IMR-90 (cell line): ENCODE measurements at regions not wholly inside any gene's neighbourhood (a gene's known extent, or its start where the extent isn't known, plus 50 kb on each side); places are given as distances from the start of the nearest gene placed in this dataset.

ENCODE experiments used
- ATAC-seq: fragments of 200-7000 bp; cut with Tn5 transposase; 2 replicates; pipeline ENCODE4 v1.9.1; 2020; ENCODE audit warnings: low read depth, mild to moderate bottlenecking, moderate library complexity
- BruUV-seq: library from RNA; stranded (reverse); fragments of 400-500 nt; replicated peaks from 2 replicates; lab custom pipeline; 2021; lab: Mats Ljungman, UMichigan
- CTCF ChIA-PET: fragments of 300-600 bp; formaldehyde crosslinking; extraction: SDS; loops from one replicate; lab custom pipeline; 2021; ENCODE audit warnings: antibody characterized with exemption; lab: Yijun Ruan, JAX
- POLR2A ChIA-PET: fragments of 300-600 bp; sonication (Branson Sonifier 250); formaldehyde crosslinking; loops from one replicate; lab custom pipeline; 2022; ENCODE audit warnings: antibody characterized with exemption; ENCODE audit not compliant: unreplicated experiment; lab: Charles Lee
- DNase-seq: peaks from one replicate; pipeline ENCODE4 v3.0.0; 2013
- H2AFZ ChIP-seq: replicated peaks from 2 replicates; pipeline ENCODE3; 2013; ENCODE audit warnings: low read length, mild to moderate bottlenecking; ENCODE audit not compliant: poor library complexity
- H2AK5ac ChIP-seq: 2 replicates; pipeline ENCODE4 v1.6.1; 2013; ENCODE audit warnings: low read depth, low read length, inconsistent platforms
- H2AK9ac ChIP-seq: replicated peaks from 2 replicates; pipeline ENCODE3; 2013; ENCODE audit warnings: mild to moderate bottlenecking, low read depth, low read length, moderate library complexity; ENCODE audit not compliant: poor library complexity
- H2BK120ac ChIP-seq: 2 replicates; pipeline ENCODE4 v1.6.1; 2013; ENCODE audit warnings: low read depth, low read length, inconsistent platforms
- H2BK15ac ChIP-seq: 3 replicates; pipeline ENCODE4 v1.6.1; 2013; ENCODE audit warnings: low read depth, low read length, inconsistent platforms
- H2BK20ac ChIP-seq: 2 replicates; pipeline ENCODE4 v1.6.1; 2013; ENCODE audit warnings: low read depth, mild to moderate bottlenecking, inconsistent platforms, low read length, moderate library complexity
- H2BK5ac ChIP-seq: 2 replicates; pipeline ENCODE4 v1.6.1; 2013; ENCODE audit warnings: mild to moderate bottlenecking, low read depth, low read length, inconsistent platforms; ENCODE audit not compliant: poor library complexity, severe bottlenecking
- H3K14ac ChIP-seq: replicated peaks from 2 replicates; pipeline ENCODE4 v1.6.1; 2013; ENCODE audit warnings: low read depth, low read length, inconsistent platforms
- H3K18ac ChIP-seq: 2 replicates; pipeline ENCODE4 v1.6.1; 2013; ENCODE audit warnings: low read depth, low read length, control low read depth
- H3K23ac ChIP-seq: 2 replicates; pipeline ENCODE4 v1.6.1; 2013; ENCODE audit warnings: low read depth, low read length, inconsistent platforms
- H3K27ac ChIP-seq: 2 replicates; pipeline ENCODE4 v1.5.1; 2013; ENCODE audit warnings: mild to moderate bottlenecking, control low read depth, low read length; ENCODE audit not compliant: insufficient read depth
- H3K27me3 ChIP-seq: 2 replicates; pipeline ENCODE4 v1.6.1; 2013; ENCODE audit warnings: low read length; ENCODE audit not compliant: control insufficient read depth, insufficient read depth
- H3K36me3 ChIP-seq: 2 replicates; pipeline ENCODE4 v1.6.1; 2013; ENCODE audit warnings: low read length, mixed read lengths; ENCODE audit not compliant: control insufficient read depth, insufficient read depth
- H3K4ac ChIP-seq: 2 replicates; pipeline ENCODE4 v1.6.1; 2013; ENCODE audit warnings: low read depth, low read length, inconsistent platforms
- H3K4me1 ChIP-seq: 2 replicates; pipeline ENCODE4 v1.6.1; 2013; ENCODE audit warnings: low read length, mixed read lengths; ENCODE audit not compliant: control insufficient read depth, insufficient read depth
- H3K4me2 ChIP-seq: 2 replicates; pipeline ENCODE4 v1.6.1; 2013; ENCODE audit warnings: low read depth, mild to moderate bottlenecking, control low read depth, low read length, moderate library complexity
- H3K4me3 ChIP-seq: 2 replicates; pipeline ENCODE4 v1.5.1; 2013; ENCODE audit warnings: low read depth, mild to moderate bottlenecking, control low read depth, low read length, moderate library complexity; ENCODE audit not compliant: insufficient read depth
- H3K56ac ChIP-seq: 2 replicates; pipeline ENCODE4 v1.6.1; 2013; ENCODE audit warnings: low read length, inconsistent platforms; ENCODE audit not compliant: insufficient read depth; ENCODE audit errors: extremely low read depth
- H3K79me1 ChIP-seq, 2 experiments: 2 replicates each; pipeline ENCODE4 v1.6.1; 2013; ENCODE audit warnings: low read length in 2 of 2, inconsistent platforms in 1 of 2, low read depth in 1 of 2
- H3K9ac ChIP-seq: 2 replicates; pipeline ENCODE4 v1.6.1; 2013; ENCODE audit warnings: low read depth, low read length, control low read depth
- H3K9me1 ChIP-seq: 2 replicates; pipeline ENCODE4 v1.6.1; 2013; ENCODE audit warnings: low read length, inconsistent platforms; ENCODE audit not compliant: insufficient read depth
- H3K9me3 ChIP-seq: 2 replicates; pipeline ENCODE4 v1.6.1; 2013; ENCODE audit warnings: low read length; ENCODE audit not compliant: control insufficient read depth, insufficient read depth
- H4K20me1 ChIP-seq: 2 replicates; pipeline ENCODE4 v1.6.1; 2013; ENCODE audit warnings: low read length, inconsistent platforms; ENCODE audit not compliant: insufficient read depth
- H4K5ac ChIP-seq: 2 replicates; pipeline ENCODE4 v1.6.1; 2013; ENCODE audit warnings: mild to moderate bottlenecking, low read depth, low read length, control low read depth
- H4K8ac ChIP-seq, 2 experiments: 2 replicates each; pipeline ENCODE4 v1.6.1; 2013; ENCODE audit warnings: low read depth in 2 of 2, low read length in 2 of 2, control low read depth in 1 of 2, inconsistent platforms in 1 of 2
- H4K91ac ChIP-seq: 2 replicates; pipeline ENCODE4 v1.6.1; 2013; ENCODE audit warnings: low read depth, low read length, inconsistent platforms; ENCODE audit not compliant: insufficient read depth
- BHLHE40 ChIP-seq: fragments of 150-350 bp; IDR thresholded peaks from 2 replicates; pipeline ENCODE4 v1.6.1; 2016; ENCODE audit warnings: mild to moderate bottlenecking, low read depth, low read length
- CEBPB ChIP-seq: IDR thresholded peaks from 2 replicates; pipeline ENCODE4 v1.6.1; 2012; ENCODE audit warnings: low read depth, low read length, improper control_type of control experiment
- CHD1 ChIP-seq: IDR thresholded peaks from 2 replicates; pipeline ENCODE4 v1.6.1; 2012; ENCODE audit warnings: low read depth, low read length, improper control_type of control experiment
- CTCF ChIP-seq: conservative IDR thresholded peaks from 2 replicates; pipeline ENCODE4 v1.5.1; 2012; ENCODE audit warnings: mild to moderate bottlenecking, low read depth, low read length, improper control_type of control experiment
- FOS ChIP-seq: fragments of 150-350 bp; IDR thresholded peaks from 2 replicates; pipeline ENCODE4 v1.6.1; 2016; ENCODE audit warnings: low read depth, low read length
- MAFK ChIP-seq: IDR thresholded peaks from 2 replicates; pipeline ENCODE4 v1.6.1; 2012; ENCODE audit warnings: low read depth, low read length, improper control_type of control experiment
- MAZ ChIP-seq: IDR thresholded peaks from 2 replicates; pipeline ENCODE4 v1.6.1; 2012; ENCODE audit warnings: low read depth, mild to moderate bottlenecking, low read length, improper control_type of control experiment, moderate library complexity, borderline replicate concordance
- NFE2L2 ChIP-seq: fragments of 150-350 bp; IDR thresholded peaks from 2 replicates; pipeline ENCODE4 v1.6.1; 2016; ENCODE audit warnings: low read depth, mild to moderate bottlenecking, low read length
- POLR2A ChIP-seq: IDR thresholded peaks from 2 replicates; pipeline ENCODE4 v1.6.1; 2012; ENCODE audit warnings: mild to moderate bottlenecking, low read depth, low read length
- RFX5 ChIP-seq: IDR thresholded peaks from 2 replicates; pipeline ENCODE4 v1.8.0; 2012; ENCODE audit warnings: low read depth, mild to moderate bottlenecking, low read length, moderate library complexity
- SMC3 ChIP-seq: fragments of 150-350 bp; IDR thresholded peaks from 2 replicates; pipeline ENCODE4 v1.6.1; 2016; ENCODE audit warnings: low read depth, mild to moderate bottlenecking, antibody characterized with exemption, low read length, moderate library complexity
- USF2 ChIP-seq: fragments of 150-350 bp; IDR thresholded peaks from 2 replicates; pipeline ENCODE4 v1.6.1; 2017; ENCODE audit warnings: mild to moderate bottlenecking, antibody characterized with exemption, low read length, low read depth
- WGBS, 2 experiments: methylation state at CpG; one replicate each; pipeline versions ENCODE4 v1.1.5 to v1.1.7; 2013; ENCODE audit warnings: missing lambda C conversion rate in 2 of 2; ENCODE audit not compliant: insufficient read length in 1 of 2; ENCODE audit errors: extremely low coverage in 2 of 2; 5-methylcytosine and 5-hydroxymethylcytosine counted together
- dilution Hi-C: fragments of 300-500 bp; cut with HindIII; formaldehyde crosslinking; loops from one replicate; pipeline ENCODE4 v1.14.3; 2018; ENCODE audit warnings: low sequenced_read_pairs; ENCODE audit not compliant: unreplicated experiment
- in situ Hi-C: fragments of 300-500 bp; cut with MboI; formaldehyde crosslinking; loops from 3 replicates; pipeline ENCODE4 v1.14.3; 2019; ENCODE audit warnings: low sequenced_read_pairs, inconsistent platforms, mixed read lengths
- intact Hi-C: fragments of 100-400 bp; cut with micrococcal nuclease; formaldehyde crosslinking; loops from 2 replicates; pipeline ENCODE4 v1.10.0; 2022

- Histone ChIP-seq H2BK120ac (no peak overlapping the region), H3K9ac (no peak overlapping the region), H3K27me3 (no peaks in the 10 kb centered on the region), H3K79me1 (no peaks in the 10 kb centered on the region), H3K36me3 (no peaks in the 10 kb centered on the region), H3K27ac (no peak overlapping the region), H3K14ac (no peak overlapping the region), H2BK5ac (no peak overlapping the region), H3K4me1 (no peaks in the 10 kb centered on the region), H3K9me1 (no peaks in the 10 kb centered on the region), H3K4ac (no peak overlapping the region), H3K9me3 (peaks cover 26% of the 10 kb centered on the region), H4K5ac (no peak overlapping the region), H2AK9ac (no peak overlapping the region), H2BK20ac (no peak overlapping the region), H3K18ac (no peak overlapping the region), H3K4me2 (no peak overlapping the region), H2AK5ac (no peak overlapping the region), H2AFZ (no peak overlapping the region), H2BK15ac (no peak overlapping the region), H4K8ac (no peak overlapping the region), H3K56ac (no peak overlapping the region), H4K91ac (no peak overlapping the region), H3K4me3 (no peak overlapping the region), H3K23ac (no peak overlapping the region), H4K20me1 (no peaks in the 10 kb centered on the region)
- in situ Hi-C loops (no loop called here), intact Hi-C loops (no loop called here), dilution Hi-C loops (no loop called here)
- ChIA-PET CTCF (no interaction called here), POLR2A (no interaction called here)
- DNase-seq: no peak
- ATAC-seq: no peak
- no TSS peak for BruUV-seq
- TF ChIP-seq FOS: no peak
- TF ChIP-seq CEBPB: no peak
- TF ChIP-seq CTCF: no peak
- TF ChIP-seq POLR2A: no peak
- TF ChIP-seq BHLHE40: no peak
- no peak for TF ChIP-seq MAFK
- TF ChIP-seq CHD1: no peak
- TF ChIP-seq MAZ: no peak
- no peak for TF ChIP-seq USF2
- no peak for TF ChIP-seq RFX5
- no peak for TF ChIP-seq SMC3
- no peak for TF ChIP-seq NFE2L2
- WGBS, 2 experiments: no CpG with 5 or more reads among the region's 4 CpGs
Measured at GRCh38 chr10:128814782-128815181, 652.3 kb upstream of the MGMT start.
